WTC11 (cell line): ENCODE measurements at regions not wholly inside any gene's neighbourhood (a gene's known extent, or its start where the extent isn't known, plus 50 kb on each side); places are given as distances from the start of the nearest gene placed in this dataset.

Source experiments
- ATAC-seq: fragments of 200-7000 bp; cut with Tn5 transposase; 2 replicates; pipeline ENCODE4 v1.10.0; 2021; ENCODE audit warnings: mild to moderate bottlenecking, moderate library complexity
- CTCF ChIA-PET: fragments of 300-600 bp; sonication (Branson Sonifier 250); formaldehyde crosslinking; loops from one replicate; lab custom pipeline; 2021; ENCODE audit warnings: antibody characterized with exemption; lab: Charles Lee
- POLR2A ChIA-PET: fragments of 350-600 bp; sonication (Branson Sonifier 250); formaldehyde crosslinking; loops from one replicate; lab custom pipeline; 2021; ENCODE audit warnings: antibody characterized with exemption; lab: Charles Lee
- DNase-seq: peaks from one replicate; pipeline ENCODE4 v3.0.0; 2021; ENCODE audit warnings: low spot score
- H3K27ac Mint-ChIP-seq: 2 replicates; pipeline ENCODE4 v1.8.0; 2021; ENCODE audit warnings: mixed read lengths
- H3K27me3 Mint-ChIP-seq: 2 replicates; pipeline ENCODE4 v1.8.0; 2021; ENCODE audit warnings: low read depth, mild to moderate bottlenecking, moderate library complexity, mixed read lengths
- H3K36me3 Mint-ChIP-seq: 2 replicates; pipeline ENCODE4 v1.8.0; 2021; ENCODE audit warnings: mixed read lengths
- H3K4me1 Mint-ChIP-seq: 2 replicates; pipeline ENCODE4 v1.8.0; 2022; ENCODE audit warnings: mixed read lengths
- H3K4me3 Mint-ChIP-seq: 2 replicates; pipeline ENCODE4 v1.8.0; 2021; ENCODE audit warnings: mild to moderate bottlenecking, moderate library complexity, mixed read lengths
- H3K9me3 Mint-ChIP-seq: 2 replicates; pipeline ENCODE4 v1.8.0; 2021; ENCODE audit warnings: mixed read lengths
- ATF1 ChIP-seq: sonication (generic); formaldehyde crosslinking; IDR thresholded peaks from 2 replicates; pipeline ENCODE4 v1.8.1; 2023; ENCODE audit warnings: mild to moderate bottlenecking, moderate library complexity, missing genetic modification reagents
- CBFB ChIP-seq: sonication (generic); formaldehyde crosslinking; IDR thresholded peaks from 2 replicates; pipeline ENCODE4 v1.8.1; 2022; ENCODE audit warnings: mild to moderate bottlenecking, low read depth, missing genetic modification reagents
- E2F1 ChIP-seq: sonication (generic); formaldehyde crosslinking; IDR thresholded peaks from 2 replicates; pipeline ENCODE4 v1.8.0; 2022; ENCODE audit warnings: mild to moderate bottlenecking, missing genetic modification reagents
- E2F5 ChIP-seq: sonication (generic); formaldehyde crosslinking; IDR thresholded peaks from 2 replicates; pipeline ENCODE4 v1.8.1; 2022; ENCODE audit warnings: mild to moderate bottlenecking, moderate library complexity, missing genetic modification reagents
- FOXP1 ChIP-seq: sonication (generic); formaldehyde crosslinking; IDR thresholded peaks from 2 replicates; pipeline ENCODE4 v1.8.0; 2022; ENCODE audit warnings: missing genetic modification reagents, mild to moderate bottlenecking, moderate library complexity, borderline replicate concordance
- FOXP4 ChIP-seq: sonication (generic); formaldehyde crosslinking; IDR thresholded peaks from 2 replicates; pipeline ENCODE4 v1.8.0; 2022; ENCODE audit warnings: mild to moderate bottlenecking, missing genetic modification reagents
- GRHL2 ChIP-seq: fragments of 250-450 bp; sonication (Bioruptor Pico); IDR thresholded peaks from 2 replicates; pipeline ENCODE4 v1.8.0; 2022; ENCODE audit warnings: mild to moderate bottlenecking, moderate library complexity; ENCODE audit not compliant: insufficient replicate concordance, severe bottlenecking
- IRF2 ChIP-seq: sonication (generic); formaldehyde crosslinking; IDR thresholded peaks from 2 replicates; pipeline ENCODE4 v1.8.0; 2022; ENCODE audit warnings: low read depth, missing genetic modification reagents, borderline replicate concordance
- JAZF1 ChIP-seq: fragments of 250-450 bp; sonication (Bioruptor Pico); IDR thresholded peaks from 2 replicates; pipeline ENCODE4 v1.9.0; 2021; ENCODE audit warnings: moderate library complexity, mild to moderate bottlenecking, inconsistent platforms
- MAX ChIP-seq: sonication (generic); formaldehyde crosslinking; IDR thresholded peaks from 2 replicates; pipeline ENCODE4 v1.8.0; 2022; ENCODE audit warnings: mild to moderate bottlenecking, missing genetic modification reagents
- MLX ChIP-seq: sonication (generic); formaldehyde crosslinking; IDR thresholded peaks from 2 replicates; pipeline ENCODE4 v1.8.1; 2023; ENCODE audit warnings: mild to moderate bottlenecking, missing genetic modification reagents, moderate library complexity
- MXD4 ChIP-seq: fragments of 250-450 bp; sonication (Bioruptor Pico); IDR thresholded peaks from 2 replicates; pipeline ENCODE4 v1.8.0; 2021; ENCODE audit warnings: mild to moderate bottlenecking, moderate library complexity, borderline replicate concordance
- NFYB ChIP-seq: sonication (generic); formaldehyde crosslinking; conservative IDR thresholded peaks from 2 replicates; pipeline ENCODE4 v1.8.0; 2022; ENCODE audit warnings: low read depth, missing genetic modification reagents
- OVOL2 ChIP-seq: fragments of 250-450 bp; sonication (Bioruptor Pico); IDR thresholded peaks from 2 replicates; pipeline ENCODE4 v1.9.0; 2021; ENCODE audit warnings: mild to moderate bottlenecking, borderline replicate concordance
- SMAD3 ChIP-seq: sonication (generic); formaldehyde crosslinking; IDR thresholded peaks from 2 replicates; pipeline ENCODE4 v1.8.0; 2022; ENCODE audit warnings: missing genetic modification reagents, mild to moderate bottlenecking, borderline replicate concordance
- SMAD4 ChIP-seq: sonication (generic); formaldehyde crosslinking; IDR thresholded peaks from 2 replicates; pipeline ENCODE4 v1.8.0; 2022; ENCODE audit warnings: mild to moderate bottlenecking, missing genetic modification reagents
- SOX15 ChIP-seq: fragments of 250-450 bp; sonication (Bioruptor Pico); IDR thresholded peaks from 2 replicates; pipeline ENCODE4 v1.9.0; 2021; ENCODE audit warnings: mild to moderate bottlenecking
- SP1 ChIP-seq: sonication (generic); formaldehyde crosslinking; conservative IDR thresholded peaks from 2 replicates; pipeline ENCODE4 v1.8.1; 2022; ENCODE audit warnings: missing genetic modification reagents
- TCF7 ChIP-seq: sonication (generic); formaldehyde crosslinking; IDR thresholded peaks from 2 replicates; pipeline ENCODE4 v1.8.0; 2022; ENCODE audit warnings: mild to moderate bottlenecking, low read depth, missing genetic modification reagents, moderate library complexity
- TEAD4 ChIP-seq: sonication (generic); formaldehyde crosslinking; IDR thresholded peaks from 2 replicates; pipeline ENCODE4 v1.8.0; 2022; ENCODE audit warnings: mild to moderate bottlenecking, missing genetic modification reagents
- USF2 ChIP-seq: sonication (generic); formaldehyde crosslinking; IDR thresholded peaks from 2 replicates; pipeline ENCODE4 v1.8.1; 2023; ENCODE audit warnings: mild to moderate bottlenecking, missing genetic modification reagents, moderate library complexity
- ZBTB21 ChIP-seq: sonication (generic); formaldehyde crosslinking; IDR thresholded peaks from 2 replicates; pipeline ENCODE4 v1.8.1; 2023; ENCODE audit warnings: mild to moderate bottlenecking, missing genetic modification reagents, borderline replicate concordance
- ZBTB43 ChIP-seq: sonication (generic); formaldehyde crosslinking; IDR thresholded peaks from 2 replicates; pipeline ENCODE4 v1.8.1; 2023; ENCODE audit warnings: mild to moderate bottlenecking, missing genetic modification reagents
- ZMAT4 ChIP-seq: fragments of 250-450 bp; sonication (Bioruptor Pico); IDR thresholded peaks from 2 replicates; pipeline ENCODE4 v1.9.0; 2021; ENCODE audit warnings: mild to moderate bottlenecking
- ZNF121 ChIP-seq: sonication (generic); formaldehyde crosslinking; IDR thresholded peaks from 2 replicates; pipeline ENCODE4 v1.8.0; 2023; ENCODE audit warnings: missing genetic modification reagents
- ZNF423 ChIP-seq: fragments of 250-450 bp; sonication (Bioruptor Pico); IDR thresholded peaks from 2 replicates; pipeline ENCODE4 v2.1.2; 2022; ENCODE audit warnings: mild to moderate bottlenecking, moderate library complexity
- ZNF671 ChIP-seq: fragments of 250-450 bp; sonication (Bioruptor Pico); IDR thresholded peaks from 2 replicates; pipeline ENCODE4 v1.8.0; 2021; ENCODE audit warnings: mild to moderate bottlenecking
- ZSCAN18 ChIP-seq: fragments of 250-450 bp; sonication (Bioruptor Pico); IDR thresholded peaks from 2 replicates; pipeline ENCODE4 v2.1.2; 2022; ENCODE audit warnings: mild to moderate bottlenecking, moderate library complexity

- H3K4me1 Mint-ChIP-seq, result no peaks in the 10 kb centered on the region
Measured at GRCh38 chr9:78879324-78880100, 582.6 kb downstream of the PSAT1 start.

GRCh38 chr9:78881295-78881694 lies 584.4 kb downstream of the PSAT1 start:
- no peaks in the 10 kb centered on the region for H3K27me3 Mint-ChIP-seq
- ATAC-seq (no peak), DNase-seq (no peak)
- no peaks in the 10 kb centered on the region for H3K36me3 Mint-ChIP-seq
- no peak overlapping the region for H3K27ac Mint-ChIP-seq
- ChIA-PET POLR2A (no interaction called here), CTCF (no interaction called here)
- H3K9me3 Mint-ChIP-seq, result no peaks in the 10 kb centered on the region
- no peaks in the 10 kb centered on the region for H3K4me1 Mint-ChIP-seq
- no peak overlapping the region for H3K4me3 Mint-ChIP-seq
- no peak for TF ChIP-seq ZBTB43 (CRISPR knock-in tag)
- TF ChIP-seq GRHL2 (CRISPR knock-in tag), result no peak
- TF ChIP-seq E2F1 (CRISPR knock-in tag), result no peak
- TF ChIP-seq IRF2 (CRISPR knock-in tag), result no peak
- no peak for TF ChIP-seq E2F5
- no peak for TF ChIP-seq USF2 (CRISPR knock-in tag)
- TF ChIP-seq ZBTB21 (CRISPR knock-in tag), result no peak
- TF ChIP-seq TEAD4 (CRISPR knock-in tag), result no peak
- TF ChIP-seq ZMAT4 (CRISPR knock-in tag), result no peak
- no peak for TF ChIP-seq MXD4 (CRISPR knock-in tag)
- no peak for TF ChIP-seq FOXP4
- TF ChIP-seq ZNF423, result no peak
- no peak for TF ChIP-seq TCF7 (CRISPR knock-in tag)
- TF ChIP-seq ZNF671 (CRISPR knock-in tag), result no peak
- no peak for TF ChIP-seq OVOL2 (CRISPR knock-in tag)

More at GRCh38 chr9:78879324-78880100, 582.6 kb downstream of the PSAT1 start:
- TF ChIP-seq ATF1, result no peak
- no peak for TF ChIP-seq SMAD4 (CRISPR knock-in tag)
- no peak for TF ChIP-seq SMAD3
- no peak for TF ChIP-seq CBFB (CRISPR knock-in tag)
- TF ChIP-seq FOXP1 (CRISPR knock-in tag), result no peak
- no peak for TF ChIP-seq MAX (CRISPR knock-in tag)
- TF ChIP-seq MXD4 (CRISPR knock-in tag), result no peak
- no peak for TF ChIP-seq SP1 (CRISPR knock-in tag)
- TF ChIP-seq ZNF121 (CRISPR knock-in tag), result no peak
- TF ChIP-seq ZSCAN18 (CRISPR knock-in tag), result no peak
- TF ChIP-seq SOX15 (CRISPR knock-in tag), result no peak
- TF ChIP-seq MLX (CRISPR knock-in tag), result no peak
- no peak for TF ChIP-seq JAZF1 (CRISPR knock-in tag)
- TF ChIP-seq NFYB (CRISPR knock-in tag), result no peak
- DNase-seq, result no peak
- POLR2A ChIA-PET, result no interaction called here
- ATAC-seq, result no peak
- H3K9me3 Mint-ChIP-seq, result peaks cover under 1% of the 10 kb centered on the region; the same call in 1 of the 2 replicates
- H3K27me3 Mint-ChIP-seq, result no peaks in the 10 kb centered on the region
- CTCF ChIA-PET, result no interaction called here
- H3K36me3 Mint-ChIP-seq, result no peaks in the 10 kb centered on the region
- H3K4me3 Mint-ChIP-seq, result no peak overlapping the region
- H3K27ac Mint-ChIP-seq, result no peak overlapping the region
